Vagina (tissue), 2 donors: ENCODE measurements at regions not wholly inside any gene's neighbourhood (a gene's known extent, or its start where the extent isn't known, plus 50 kb on each side); places are given as distances from the start of the nearest gene placed in this dataset.

ENCODE experiments used
- DNase-seq, 2 donors: peaks; one replicate each; pipeline ENCODE4 v3.0.0-alpha.2; 2017; ENCODE audit errors: extremely low spot score in 2 of 2
- H3K27ac ChIP-seq: fragments of 200-600 bp; sonication (generic); one replicate; pipeline ENCODE4 v1.5.1; 2019
- H3K27me3 ChIP-seq: fragments of 200-600 bp; sonication (generic); one replicate; pipeline ENCODE4 v1.5.1; 2019
- H3K36me3 ChIP-seq, 2 donors: fragments of 200-600 bp; sonication (generic); one replicate each; pipeline ENCODE4 v1.5.1; 2017 to 2019
- H3K4me1 ChIP-seq: fragments of 200-600 bp; sonication (generic); one replicate; pipeline ENCODE4 v1.5.1; 2019
- H3K4me3 ChIP-seq, 2 donors: fragments of 200-600 bp; sonication (generic); 1 replicate in 1 of 2; 2 replicates in 1 of 2; pipeline ENCODE4 v1.5.1; 2016 to 2019
- H3K9me3 ChIP-seq: fragments of 200-600 bp; sonication (generic); one replicate; pipeline ENCODE4 v1.5.1; 2019
- CTCF ChIP-seq, 3 experiments: fragments of 450-650 bp in 2 of 3; fragments of 200-600 bp in 1 of 3; sonication (generic) in 1 of 3; IDR thresholded peaks; one replicate each; pipeline ENCODE4 v1.5.1; 2017 to 2019; ENCODE audit warnings: antibody characterized with exemption in 3 of 3, mild to moderate bottlenecking in 2 of 3, moderate library complexity in 2 of 3
- POLR2A ChIP-seq, 2 donors: fragments of 450-650 bp; IDR thresholded peaks; one replicate each; pipeline ENCODE4 v1.6.1; 2017; ENCODE audit warnings: antibody characterized with exemption in 2 of 2, mild to moderate bottlenecking in 2 of 2, moderate library complexity in 2 of 2
- POLR2AphosphoS5 ChIP-seq, 2 donors: sonication (generic); formaldehyde crosslinking; IDR thresholded peaks; one replicate each; pipeline ENCODE4 v1.9.0; 2017; ENCODE audit warnings: antibody characterized with exemption in 2 of 2, mild to moderate bottlenecking in 2 of 2, low read depth in 1 of 2; ENCODE audit not compliant: insufficient read depth in 1 of 2
- intact Hi-C: fragments of 100-400 bp; cut with DNase I; formaldehyde crosslinking; loops from one replicate; pipeline ENCODE4 v1.15.1; 2023

GRCh38 chr5:52707616-52708015 lies 80.1 kb upstream of the ITGA1 start:
- H3K27me3 ChIP-seq: no peaks in the 10 kb centered on the region
- no peaks in the 10 kb centered on the region for H3K36me3 ChIP-seq
- H3K9me3 ChIP-seq: no peaks in the 10 kb centered on the region
- H3K27ac ChIP-seq: no peak overlapping the region
- H3K4me3 ChIP-seq: no peak overlapping the region
- intact Hi-C loops: no loop called here
- no peak for DNase-seq
- TF ChIP-seq POLR2AphosphoS5 (IDR thresholded peaks at IDR 0.05; ENCODE audit: insufficient read depth in 1 of 2, low read depth in 1 of 2): no peak
- no peak for TF ChIP-seq CTCF (IDR thresholded peaks at IDR 0.05)
- TF ChIP-seq POLR2A (IDR thresholded peaks at IDR 0.05): no peak
- H3K4me1 ChIP-seq: no peaks in the 10 kb centered on the region

- no peak overlapping the region for H3K27ac ChIP-seq
- no peaks in the 10 kb centered on the region for H3K36me3 ChIP-seq
- no peaks in the 10 kb centered on the region for H3K27me3 ChIP-seq
- H3K4me3 ChIP-seq: no peak overlapping the region
- TF ChIP-seq POLR2AphosphoS5 (IDR thresholded peaks at IDR 0.05; ENCODE audit: insufficient read depth in 1 of 2, low read depth in 1 of 2) (no peak), POLR2A (IDR thresholded peaks at IDR 0.05) (no peak), CTCF (IDR thresholded peaks at IDR 0.05) (no peak)
- H3K9me3 ChIP-seq: no peaks in the 10 kb centered on the region
- H3K4me1 ChIP-seq: no peaks in the 10 kb centered on the region
- intact Hi-C loops: no loop called here
- DNase-seq: no peak
Observed at GRCh38 chr5:52708463-52708862, 79.3 kb upstream of the ITGA1 start.

- Histone ChIP-seq H3K27me3 (no peaks in the 10 kb centered on the region), H3K4me3 (no peak overlapping the region), H3K4me1 (no peaks in the 10 kb centered on the region), H3K27ac (no peak overlapping the region), H3K36me3 (no peaks in the 10 kb centered on the region), H3K9me3 (no peaks in the 10 kb centered on the region)
- TF ChIP-seq CTCF (IDR thresholded peaks at IDR 0.05): no peak
- TF ChIP-seq POLR2AphosphoS5 (IDR thresholded peaks at IDR 0.05; ENCODE audit: insufficient read depth in 1 of 2, low read depth in 1 of 2): no peak
- no peak for TF ChIP-seq POLR2A (IDR thresholded peaks at IDR 0.05)
- DNase-seq: no peak
- intact Hi-C loops: no loop called here
Observed at GRCh38 chr5:52709167-52709925, 78.4 kb upstream of the ITGA1 start.

- Histone ChIP-seq H3K4me1 (no peaks in the 10 kb centered on the region), H3K27ac (no peak overlapping the region), H3K4me3 (no peak overlapping the region), H3K9me3 (no peaks in the 10 kb centered on the region), H3K27me3 (no peaks in the 10 kb centered on the region), H3K36me3 (no peaks in the 10 kb centered on the region)
- no peak for TF ChIP-seq POLR2A (IDR thresholded peaks at IDR 0.05)
- DNase-seq: no peak
- intact Hi-C loops: no loop called here
Observed at GRCh38 chr5:52710310-52710971, 77.3 kb upstream of the ITGA1 start.

GRCh38 chr5:52710972-52711596 lies 76.6 kb upstream of the ITGA1 start:
- intact Hi-C loops: no loop called here
- TF ChIP-seq CTCF (IDR thresholded peaks at IDR 0.05) (no peak), POLR2A (IDR thresholded peaks at IDR 0.05) (no peak), POLR2AphosphoS5 (IDR thresholded peaks at IDR 0.05; ENCODE audit: insufficient read depth in 1 of 2, low read depth in 1 of 2) (no peak)
- no peak overlapping the region for H3K27ac ChIP-seq
- no peaks in the 10 kb centered on the region for H3K27me3 ChIP-seq
- DNase-seq: no peak
- no peaks in the 10 kb centered on the region for H3K36me3 ChIP-seq
- H3K4me3 ChIP-seq: no peak overlapping the region
- H3K9me3 ChIP-seq: no peaks in the 10 kb centered on the region
- H3K4me1 ChIP-seq: no peaks in the 10 kb centered on the region
